CD4-positive, alpha-beta T cell treated with Interleukin-15 for 1 hour (primary cell): ENCODE measurements at regions not wholly inside any gene's neighbourhood (a gene's known extent, or its start where the extent isn't known, plus 50 kb on each side); places are given as distances from the start of the nearest gene placed in this dataset.
A peak's percentile ranks its signal among the peaks of the same experiment; 100 is the strongest.
"Not testable (repeated sequence)": the region's sequence is repeated elsewhere in the genome, so short reads cannot be mapped to it uniquely, and the experiment has no call there.

ENCODE experiments used
- DNase-seq: peaks from one replicate; pipeline ENCODE4 v3.0.0-alpha.2; 2020

- not testable (repeated sequence) for DNase-seq
Observed at GRCh38 chr7:5121256-5121655, 68.8 kb upstream of the WIPI2 start.

- DNase-seq: not testable (repeated sequence)
Observed at GRCh38 chr7:5131238-5131637, 58.8 kb upstream of the WIPI2 start.

- no peak for DNase-seq
Observed at GRCh38 chr7:5132539-5132938, 57.5 kb upstream of the WIPI2 start.

- DNase-seq: peak; percentile 35
Observed at GRCh38 chr7:5139998-5140397, 50.0 kb upstream of the WIPI2 start.
